Erythroblast (primary cell): ENCODE measurements at regions not wholly inside any gene's neighbourhood (a gene's known extent, or its start where the extent isn't known, plus 50 kb on each side); places are given as distances from the start of the nearest gene placed in this dataset.
"Not testable (repeated sequence)": the region's sequence is repeated elsewhere in the genome, so short reads cannot be mapped to it uniquely, and the experiment has no call there.

ENCODE experiments used
- GATA1 ChIP-seq: IDR thresholded peaks from 2 replicates; pipeline ENCODE4 v1.6.1; 2011; ENCODE audit warnings: low read depth, mild to moderate bottlenecking, control low read depth, low read length, moderate library complexity
- POLR2A ChIP-seq: IDR thresholded peaks from 2 replicates; pipeline ENCODE4 v1.6.1; 2011; ENCODE audit warnings: mild to moderate bottlenecking, low read length

DNA sequence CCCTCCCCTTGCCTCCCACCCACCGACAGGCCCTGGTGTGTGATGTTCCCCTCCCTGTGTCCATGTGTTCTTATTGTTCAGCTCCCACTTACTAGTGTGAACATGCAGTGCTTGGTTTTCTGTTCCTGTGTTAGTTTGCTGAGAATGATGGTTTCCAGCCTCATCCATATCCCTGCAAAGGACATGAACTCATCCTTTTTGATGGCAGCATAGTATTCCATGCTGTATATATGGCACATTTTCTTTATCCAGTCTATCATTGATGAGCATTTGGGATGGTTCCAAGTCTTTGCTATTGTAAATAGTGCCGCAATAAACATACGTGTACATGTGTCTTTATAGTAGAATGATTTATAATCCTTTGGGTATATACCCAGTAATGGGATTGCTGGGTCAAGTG, 538.1 kb upstream of the ZNF804A start:
- TF ChIP-seq POLR2A, GATA1: not testable (repeated sequence)
